Activated naive CD8-positive, alpha-beta T cell treated with anti-CD3 and anti-CD28 coated beads, Interleukin-2, amount 10 ng/mL, durations not matched to agents 7 days and 5 days (primary cell): ENCODE measurements at regions not wholly inside any gene's neighbourhood (a gene's known extent, or its start where the extent isn't known, plus 50 kb on each side); places are given as distances from the start of the nearest gene placed in this dataset.

Experiments
- ATAC-seq: fragments of 150-1000 bp; cut with Tn5 transposase; one replicate; pipeline ENCODE4 v1.10.0; 2021; ENCODE audit warnings: low read depth, moderate library complexity
- POLR2A ChIA-PET: fragments of 350-600 bp; sonication (Branson Sonifier 250); formaldehyde crosslinking; loops from one replicate; lab custom pipeline; 2021; ENCODE audit warnings: antibody characterized with exemption; lab: Charles Lee
- DNase-seq: peaks from one replicate; pipeline ENCODE4 v3.0.0; 2021
- H3K27ac Mint-ChIP-seq: one replicate; pipeline ENCODE4 v1.8.0; 2022; ENCODE audit warnings: mild to moderate bottlenecking, mixed read lengths
- H3K27me3 Mint-ChIP-seq: one replicate; pipeline ENCODE4 v1.8.0; 2022; ENCODE audit warnings: mild to moderate bottlenecking, moderate library complexity, mixed read lengths
- H3K36me3 Mint-ChIP-seq: one replicate; pipeline ENCODE4 v1.8.0; 2021; ENCODE audit warnings: mild to moderate bottlenecking, mixed read lengths
- H3K4me1 Mint-ChIP-seq: one replicate; pipeline ENCODE4 v1.8.0; 2021; ENCODE audit warnings: mixed read lengths
- H3K4me3 Mint-ChIP-seq: one replicate; pipeline ENCODE4 v1.8.0; 2022; ENCODE audit warnings: mild to moderate bottlenecking, moderate library complexity, mixed read lengths
- H3K9me3 Mint-ChIP-seq: one replicate; pipeline ENCODE4 v1.8.0; 2021; ENCODE audit warnings: mixed read lengths

GRCh38 chr10:120069700-120070099 is 177.2 kb downstream of the SEC23IP start:
- POLR2A ChIA-PET = no interaction called here
- DNase-seq = no peak
- H3K4me3 Mint-ChIP-seq = no peak overlapping the region
- no peak overlapping the region for H3K27ac Mint-ChIP-seq
- no peaks in the 10 kb centered on the region for H3K9me3 Mint-ChIP-seq
- no peaks in the 10 kb centered on the region for H3K4me1 Mint-ChIP-seq
- peaks cover 11% of the 10 kb centered on the region for H3K27me3 Mint-ChIP-seq
- no peak for ATAC-seq
- no peaks in the 10 kb centered on the region for H3K36me3 Mint-ChIP-seq

- POLR2A ChIA-PET = no interaction called here
- Mint-ChIP-seq H3K4me1 (no peaks in the 10 kb centered on the region), H3K36me3 (no peaks in the 10 kb centered on the region), H3K27ac (no peak overlapping the region), H3K27me3 (peaks cover 10% of the 10 kb centered on the region), H3K4me3 (no peak overlapping the region), H3K9me3 (no peaks in the 10 kb centered on the region)
- ATAC-seq = no peak
- no peak for DNase-seq
These were observed 182.8 kb downstream of the SEC23IP start for GRCh38 chr10:120075349-120075748.

- Mint-ChIP-seq H3K9me3 (no peaks in the 10 kb centered on the region), H3K4me1 (no peaks in the 10 kb centered on the region), H3K27ac (no peak overlapping the region), H3K4me3 (no peak overlapping the region), H3K36me3 (no peaks in the 10 kb centered on the region), H3K27me3 (peaks cover 6% of the 10 kb centered on the region)
- DNase-seq = no peak
- POLR2A ChIA-PET = no interaction called here
- ATAC-seq = no peak
These were observed 184.6 kb downstream of the SEC23IP start for GRCh38 chr10:120076996-120077706.

GRCh38 chr10:120077707-120078492 is 185.4 kb downstream of the SEC23IP start:
- peaks cover 6% of the 10 kb centered on the region for H3K27me3 Mint-ChIP-seq

GRCh38 chr10:120085096-120085796 is 192.7 kb downstream of the SEC23IP start:
- Mint-ChIP-seq H3K4me1 (no peaks in the 10 kb centered on the region), H3K9me3 (no peaks in the 10 kb centered on the region), H3K27me3 (peaks cover 2% of the 10 kb centered on the region), H3K36me3 (no peaks in the 10 kb centered on the region), H3K27ac (no peak overlapping the region), H3K4me3 (no peak overlapping the region)
- ATAC-seq (no peak), DNase-seq (no peak)
- POLR2A ChIA-PET = no interaction called here

More at GRCh38 chr10:120077707-120078492, 185.4 kb downstream of the SEC23IP start:
- H3K4me1 Mint-ChIP-seq = no peaks in the 10 kb centered on the region
- POLR2A ChIA-PET = no interaction called here
- no peaks in the 10 kb centered on the region for H3K9me3 Mint-ChIP-seq
- no peak overlapping the region for H3K4me3 Mint-ChIP-seq
- ATAC-seq = no peak
- H3K27ac Mint-ChIP-seq = no peak overlapping the region
- no peaks in the 10 kb centered on the region for H3K36me3 Mint-ChIP-seq
- no peak for DNase-seq

GRCh38 chr10:120086066-120086465 is 193.5 kb downstream of the SEC23IP start:
- POLR2A ChIA-PET = no interaction called here
- Mint-ChIP-seq H3K36me3 (no peaks in the 10 kb centered on the region), H3K27me3 (peaks cover 2% of the 10 kb centered on the region), H3K9me3 (no peaks in the 10 kb centered on the region), H3K4me3 (no peak overlapping the region), H3K27ac (no peak overlapping the region), H3K4me1 (no peaks in the 10 kb centered on the region)
- ATAC-seq (no peak), DNase-seq (no peak)

GRCh38 chr10:120087109-120087508 is 194.6 kb downstream of the SEC23IP start:
- Mint-ChIP-seq H3K27ac (no peak overlapping the region), H3K36me3 (no peaks in the 10 kb centered on the region), H3K27me3 (peaks cover 2% of the 10 kb centered on the region), H3K4me3 (no peak overlapping the region), H3K9me3 (no peaks in the 10 kb centered on the region), H3K4me1 (no peaks in the 10 kb centered on the region)
- POLR2A ChIA-PET = no interaction called here
- DNase-seq (no peak), ATAC-seq (no peak)

GRCh38 chr10:120095875-120096274 is 203.3 kb downstream of the SEC23IP start:
- no peaks in the 10 kb centered on the region for H3K36me3 Mint-ChIP-seq

GRCh38 chr10:120097766-120098165 is 205.2 kb downstream of the SEC23IP start:
- DNase-seq (no peak), ATAC-seq (no peak)
- no peak overlapping the region for H3K4me3 Mint-ChIP-seq
- H3K4me1 Mint-ChIP-seq = no peaks in the 10 kb centered on the region
- no peaks in the 10 kb centered on the region for H3K36me3 Mint-ChIP-seq
- POLR2A ChIA-PET = no interaction called here
- no peaks in the 10 kb centered on the region for H3K9me3 Mint-ChIP-seq
- no peak overlapping the region for H3K27ac Mint-ChIP-seq
- peaks cover 3% of the 10 kb centered on the region for H3K27me3 Mint-ChIP-seq

More at GRCh38 chr10:120095875-120096274, 203.3 kb downstream of the SEC23IP start:
- POLR2A ChIA-PET = no interaction called here
- Mint-ChIP-seq H3K4me3 (no peak overlapping the region), H3K9me3 (no peaks in the 10 kb centered on the region), H3K27me3 (peaks cover 3% of the 10 kb centered on the region), H3K4me1 (no peaks in the 10 kb centered on the region), H3K27ac (no peak overlapping the region)
- ATAC-seq = no peak
- no peak for DNase-seq

GRCh38 chr10:120098232-120098930 is 205.9 kb downstream of the SEC23IP start:
- DNase-seq (no peak), ATAC-seq (no peak)
- POLR2A ChIA-PET = no interaction called here
- no peak overlapping the region for H3K4me3 Mint-ChIP-seq
- H3K36me3 Mint-ChIP-seq = no peaks in the 10 kb centered on the region
- H3K9me3 Mint-ChIP-seq = no peaks in the 10 kb centered on the region
- H3K27me3 Mint-ChIP-seq = peaks cover 3% of the 10 kb centered on the region
- no peak overlapping the region for H3K27ac Mint-ChIP-seq
- no peaks in the 10 kb centered on the region for H3K4me1 Mint-ChIP-seq

- DNase-seq (no peak), ATAC-seq (no peak)
- Mint-ChIP-seq H3K27ac (no peak overlapping the region), H3K27me3 (peaks cover 3% of the 10 kb centered on the region), H3K9me3 (no peaks in the 10 kb centered on the region), H3K36me3 (no peaks in the 10 kb centered on the region), H3K4me1 (no peaks in the 10 kb centered on the region), H3K4me3 (no peak overlapping the region)
- POLR2A ChIA-PET = no interaction called here
These were observed 211.4 kb downstream of the SEC23IP start for GRCh38 chr10:120103738-120104560.

GRCh38 chr10:120105001-120105400 is 212.5 kb downstream of the SEC23IP start:
- H3K4me3 Mint-ChIP-seq = no peak overlapping the region
- no peaks in the 10 kb centered on the region for H3K36me3 Mint-ChIP-seq
- DNase-seq (no peak), ATAC-seq (no peak)
- no peaks in the 10 kb centered on the region for H3K9me3 Mint-ChIP-seq
- H3K27me3 Mint-ChIP-seq = no peaks in the 10 kb centered on the region
- POLR2A ChIA-PET = no interaction called here
- no peak overlapping the region for H3K27ac Mint-ChIP-seq
- no peaks in the 10 kb centered on the region for H3K4me1 Mint-ChIP-seq
